ENCODE measurements at regions not wholly inside any gene's neighbourhood (a gene's known extent, or its start where the extent isn't known, plus 50 kb on each side); places are given as distances from the start of the nearest gene placed in this dataset.

DNA sequence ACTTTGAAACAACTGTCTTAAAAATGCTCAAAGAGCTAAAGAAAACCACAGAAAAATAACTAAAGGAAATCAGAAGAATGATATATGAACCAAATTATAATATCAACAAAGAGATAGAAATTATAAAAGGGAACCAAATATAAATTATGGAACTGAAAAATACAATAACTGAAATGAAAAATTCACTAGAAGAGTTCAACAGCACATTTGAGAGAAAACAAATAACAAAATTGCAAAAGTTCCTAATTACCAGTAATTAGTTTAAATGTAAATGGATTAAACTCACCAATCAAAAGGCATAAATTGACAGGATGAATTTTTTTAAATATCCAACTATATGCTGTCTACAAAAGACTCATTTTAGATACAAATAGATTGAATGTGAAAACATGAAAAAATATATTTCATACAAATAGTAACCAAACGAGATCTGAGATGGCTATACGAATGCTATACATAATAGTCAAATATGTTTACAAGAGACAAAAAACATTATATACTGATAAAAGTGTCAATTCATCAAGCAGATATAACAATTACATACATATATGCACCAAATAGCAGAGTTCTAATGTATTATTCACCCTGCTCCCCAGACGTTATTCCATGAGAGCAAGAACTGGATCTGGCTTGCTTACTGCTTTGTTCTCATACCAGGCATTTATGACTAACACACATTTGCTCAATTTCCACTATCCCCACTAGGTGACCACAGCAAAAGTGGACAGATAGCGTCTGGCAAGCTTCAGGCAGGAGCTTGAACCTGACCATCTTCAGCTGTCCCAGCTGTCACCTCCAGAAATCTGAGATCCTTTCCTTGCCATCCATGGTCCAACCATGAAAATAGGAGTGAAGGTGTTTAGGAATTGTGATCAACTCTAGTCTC, 72.4 kb upstream of the SIRPA start:
- Histone ChIP-seq H3K4me3 (ENCODE audit: insufficient read depth in 1 of 2, low read depth in 1 of 2, low read length in 2 of 2) (no peak overlapping the region), H4K8ac (ENCODE audit: low read length) (no peak overlapping the region)

DNA sequence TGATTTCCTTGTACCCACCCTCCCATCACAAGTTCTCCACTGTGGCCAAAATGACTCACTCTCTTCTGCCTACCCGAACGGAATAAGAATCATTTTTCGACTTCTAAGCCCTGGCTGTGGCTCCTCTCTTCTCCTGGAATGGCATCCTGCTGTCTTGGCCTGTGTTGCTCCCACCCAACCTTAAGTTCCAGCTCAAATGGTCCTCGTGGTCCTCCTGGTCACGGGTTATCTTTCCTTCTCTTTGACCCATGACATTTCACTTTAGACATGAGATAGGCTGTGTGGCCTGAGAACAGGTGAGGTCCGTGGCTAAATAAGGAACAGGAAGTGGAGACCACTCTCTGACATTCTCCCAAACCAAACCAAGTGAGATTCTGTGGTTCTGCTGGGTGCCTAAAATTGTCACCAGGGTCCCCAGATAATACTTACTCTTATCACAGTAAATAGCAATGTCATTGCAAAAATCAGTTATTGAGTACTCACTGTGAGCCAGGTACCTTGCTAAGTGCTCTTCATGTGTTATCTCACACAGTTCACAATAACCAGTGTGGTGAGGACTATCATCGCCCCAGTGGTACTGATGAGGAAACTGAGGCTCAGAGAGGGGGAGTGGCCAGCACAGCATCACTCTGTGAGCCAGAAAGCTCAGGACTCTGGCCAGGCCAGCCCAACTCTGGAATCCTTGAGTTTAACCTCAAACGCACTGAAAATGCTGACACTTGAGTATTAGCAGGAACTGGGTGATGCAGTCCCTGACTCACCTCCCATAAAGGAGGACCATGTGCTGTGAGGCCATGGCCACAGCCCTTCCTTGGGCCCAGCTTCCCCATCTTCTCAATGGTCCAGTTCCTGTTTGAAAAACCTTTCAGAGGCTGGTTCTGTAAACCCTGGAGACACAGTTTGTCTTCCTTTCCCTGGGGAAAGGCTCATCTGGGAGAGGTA, 74.8 kb upstream of the SIRPA start:
- no peak overlapping the region for H4K91ac ChIP-seq (ENCODE audit: low read length)
- H3K9me3 ChIP-seq (ENCODE audit: control insufficient read depth, low read length), result peaks cover 31% of the 10 kb centered on the region
- peaks cover 7% of the 10 kb centered on the region for H3K4me1 ChIP-seq (ENCODE audit: control insufficient read depth, insufficient read depth, low read depth, low read length)
- peak overlapping the region; percentile 22 for H2BK120ac ChIP-seq (ENCODE audit: low read depth, low read length)
- no peak overlapping the region for H4K8ac ChIP-seq (ENCODE audit: low read length)
- peak overlapping the region in 1 of 2 experiments; percentile 50 for H3K4ac ChIP-seq (ENCODE audit: low read depth in 1 of 2, low read length in 2 of 2)
- no peak overlapping the region for H2BK5ac ChIP-seq (ENCODE audit: low read depth, low read length, poor library complexity, severe bottlenecking)
- H3K9ac ChIP-seq (ENCODE audit: low read length), result peak overlapping the region; percentile 27
- no peak overlapping the region for H3K14ac ChIP-seq (ENCODE audit: low read length in 2 of 2)
- H3K4me2 ChIP-seq (ENCODE audit: low read length, poor library complexity, severe bottlenecking), result no peak overlapping the region
- no peak overlapping the region for H3K23ac ChIP-seq (ENCODE audit: low read length in 2 of 2)
- WGBS, result 69% methylated on average over 8 of the region's 8 CpGs
- no peak overlapping the region for H2AK5ac ChIP-seq (ENCODE audit: low read length, severe bottlenecking)
- no peaks in the 10 kb centered on the region for H3K36me3 ChIP-seq (ENCODE audit: control insufficient read depth in 1 of 2, insufficient read depth in 2 of 2, low read depth in 1 of 2, low read length in 2 of 2)
- no peaks in the 10 kb centered on the region for H3K79me1 ChIP-seq (replicated peaks; ENCODE audit: low read length, poor library complexity, severe bottlenecking)
- peak; percentile 74 for DNase-seq
- H3K4me3 ChIP-seq (ENCODE audit: insufficient read depth in 1 of 2, low read depth in 1 of 2, low read length in 2 of 2), result peak overlapping the region in 1 of 2 experiments; percentile 7
- peak overlapping the region; percentile 31 for H2BK15ac ChIP-seq (ENCODE audit: low read depth, poor library complexity, severe bottlenecking)
- H2AFZ ChIP-seq (ENCODE audit: low read depth, low read length), result no peak overlapping the region
- peaks cover 0 to 16% of the 10 kb centered on the region in 2 experiments for H3K27me3 ChIP-seq (ENCODE audit: control insufficient read depth in 1 of 2, insufficient read depth in 1 of 2, low read length in 2 of 2)
- H2BK12ac ChIP-seq (ENCODE audit: low read length in 2 of 2), result peak overlapping the region; percentile 45 to 70
- peak overlapping the region in 1 of 2 experiments; percentile 41 for H3K18ac ChIP-seq (ENCODE audit: low read depth in 1 of 2, low read length in 2 of 2)
- H3K27ac ChIP-seq (ENCODE audit: low read length, poor library complexity, severe bottlenecking), result no peak overlapping the region

More for the DNA sequence above, 72.4 kb upstream of the SIRPA start:
- Histone ChIP-seq H2BK5ac (ENCODE audit: low read depth, low read length, poor library complexity, severe bottlenecking) (no peak overlapping the region), H2BK12ac (ENCODE audit: low read length in 2 of 2) (no peak overlapping the region), H3K27me3 (ENCODE audit: control insufficient read depth in 1 of 2, insufficient read depth in 1 of 2, low read length in 2 of 2) (peaks cover 0 to 9% of the 10 kb centered on the region in 2 experiments), H3K4me1 (ENCODE audit: control insufficient read depth, insufficient read depth, low read depth, low read length) (peaks cover 5% of the 10 kb centered on the region), H3K27ac (ENCODE audit: low read length, poor library complexity, severe bottlenecking) (no peak overlapping the region), H3K14ac (ENCODE audit: low read length in 2 of 2) (no peak overlapping the region), H3K4ac (ENCODE audit: low read depth in 1 of 2, low read length in 2 of 2) (no peak overlapping the region), H3K36me3 (ENCODE audit: control insufficient read depth in 1 of 2, insufficient read depth in 2 of 2, low read depth in 1 of 2, low read length in 2 of 2) (no peaks in the 10 kb centered on the region), H3K23ac (ENCODE audit: low read length in 2 of 2) (no peak overlapping the region), H3K79me1 (replicated peaks; ENCODE audit: low read length, poor library complexity, severe bottlenecking) (no peaks in the 10 kb centered on the region), H3K18ac (ENCODE audit: low read depth in 1 of 2, low read length in 2 of 2) (no peak overlapping the region), H2AK5ac (ENCODE audit: low read length, severe bottlenecking) (no peak overlapping the region), H4K91ac (ENCODE audit: low read length) (no peak overlapping the region), H3K4me2 (ENCODE audit: low read length, poor library complexity, severe bottlenecking) (no peak overlapping the region), H2BK120ac (ENCODE audit: low read depth, low read length) (no peak overlapping the region), H2BK15ac (ENCODE audit: low read depth, poor library complexity, severe bottlenecking) (no peak overlapping the region), H3K9ac (ENCODE audit: low read length) (no peak overlapping the region), H3K9me3 (ENCODE audit: control insufficient read depth, low read length) (peaks cover 31% of the 10 kb centered on the region), H2AFZ (ENCODE audit: low read depth, low read length) (no peak overlapping the region)
- DNase-seq, result peak; percentile 77
- WGBS, result 30% methylated on average over 2 of the region's 4 CpGs

DNA sequence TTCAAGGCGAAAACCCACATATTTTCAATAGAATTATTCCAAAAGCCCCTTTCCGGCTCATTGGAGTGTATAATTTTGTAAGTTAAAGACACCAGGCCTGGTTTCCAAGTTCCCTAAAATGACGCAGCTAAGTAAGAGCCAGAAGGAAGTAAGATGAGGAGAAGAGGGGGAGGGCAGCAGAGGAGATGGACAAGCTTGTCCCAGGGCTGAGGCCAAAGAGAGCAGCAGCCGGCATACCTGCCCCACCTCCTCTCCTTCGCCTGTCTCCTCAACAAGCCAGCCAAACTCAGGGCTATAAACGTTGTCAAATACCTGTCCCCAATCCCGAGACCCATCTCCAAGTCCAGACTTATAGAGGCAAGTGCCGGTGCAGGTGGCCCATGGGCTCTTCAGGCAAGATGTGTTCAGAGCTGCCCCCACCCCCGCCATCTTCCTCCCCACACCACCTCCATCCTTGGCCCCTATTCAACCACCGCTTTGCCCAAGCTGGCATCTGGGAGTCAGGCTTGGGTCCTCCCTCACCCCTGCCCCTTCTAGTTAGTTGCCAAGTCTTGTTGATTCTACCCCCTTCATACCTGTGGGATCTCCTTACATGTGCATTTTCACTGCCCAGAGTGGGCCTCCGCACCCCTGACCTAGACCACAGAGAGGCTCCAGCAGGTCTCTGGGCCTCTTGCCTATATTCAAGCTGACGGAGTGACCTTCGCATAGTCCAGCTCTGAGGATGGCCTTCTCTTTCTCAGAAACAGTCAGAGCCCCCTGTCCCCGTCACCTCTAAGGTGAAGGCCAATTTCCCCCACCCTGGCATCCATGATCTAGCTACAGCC, 75.7 kb upstream of the SIRPA start:
- Histone ChIP-seq H3K9ac (ENCODE audit: low read length) (peak overlapping the region; percentile 34), H4K8ac (ENCODE audit: low read length) (no peak overlapping the region), H3K36me3 (ENCODE audit: control insufficient read depth in 1 of 2, insufficient read depth in 2 of 2, low read depth in 1 of 2, low read length in 2 of 2) (no peaks in the 10 kb centered on the region), H2AFZ (ENCODE audit: low read depth, low read length) (no peak overlapping the region), H4K91ac (ENCODE audit: low read length) (peak overlapping the region; percentile 18), H3K4me3 (ENCODE audit: insufficient read depth in 1 of 2, low read depth in 1 of 2, low read length in 2 of 2) (peak overlapping the region in 1 of 2 experiments; percentile 7), H3K4me2 (ENCODE audit: low read length, poor library complexity, severe bottlenecking) (no peak overlapping the region), H3K27me3 (ENCODE audit: control insufficient read depth in 1 of 2, insufficient read depth in 1 of 2, low read length in 2 of 2) (peaks cover 0 to 17% of the 10 kb centered on the region in 2 experiments), H3K4me1 (ENCODE audit: control insufficient read depth, insufficient read depth, low read depth, low read length) (peaks cover 7% of the 10 kb centered on the region), H3K79me1 (replicated peaks; ENCODE audit: low read length, poor library complexity, severe bottlenecking) (no peaks in the 10 kb centered on the region), H3K14ac (ENCODE audit: low read length in 2 of 2) (no peak overlapping the region), H2BK15ac (ENCODE audit: low read depth, poor library complexity, severe bottlenecking) (no peak overlapping the region), H3K9me3 (ENCODE audit: control insufficient read depth, low read length) (peaks cover 31% of the 10 kb centered on the region), H3K4ac (ENCODE audit: low read depth in 1 of 2, low read length in 2 of 2) (no peak overlapping the region), H2AK5ac (ENCODE audit: low read length, severe bottlenecking) (no peak overlapping the region), H3K23ac (ENCODE audit: low read length in 2 of 2) (no peak overlapping the region), H2BK120ac (ENCODE audit: low read depth, low read length) (peak overlapping the region; percentile 22), H2BK5ac (ENCODE audit: low read depth, low read length, poor library complexity, severe bottlenecking) (no peak overlapping the region), H2BK12ac (ENCODE audit: low read length in 2 of 2) (peak overlapping the region; percentile 45 to 70), H3K27ac (ENCODE audit: low read length, poor library complexity, severe bottlenecking) (no peak overlapping the region), H3K18ac (ENCODE audit: low read depth in 1 of 2, low read length in 2 of 2) (peak overlapping the region in 1 of 2 experiments; percentile 41)
- 83% methylated on average over 12 of the region's 14 CpGs for WGBS
- DNase-seq, result no peak

Measured in mesenchymal stem cell (in vitro differentiated cells and primary cell).